ENCODE measurements at regions not wholly inside any gene's neighbourhood (a gene's known extent, or its start where the extent isn't known, plus 50 kb on each side); places are given as distances from the start of the nearest gene placed in this dataset.

DNA sequence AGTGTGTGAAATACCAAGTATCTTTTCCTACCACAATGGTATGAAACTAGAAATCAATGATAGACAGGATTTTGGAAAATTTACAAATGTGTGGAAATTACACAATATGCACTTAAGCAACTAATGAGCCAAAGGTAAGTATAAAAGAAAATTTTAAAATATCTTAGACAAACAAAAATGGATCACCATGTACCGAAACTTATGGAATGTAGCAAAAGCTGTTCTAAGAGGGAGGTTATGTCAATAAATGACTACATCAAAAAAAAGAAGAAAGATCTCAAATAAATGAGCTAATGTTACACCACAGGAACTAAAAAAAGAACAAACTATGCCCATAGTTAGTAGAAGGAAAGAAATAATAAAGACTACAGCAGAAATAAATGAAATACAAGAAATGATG, 1084.1 kb downstream of the TECRL start:
- DNase-seq = no peak
- Histone ChIP-seq H4K20me1 (ENCODE audit: insufficient read depth, low read length) (no peaks in the 10 kb centered on the region), H3K27ac (ENCODE audit: low read length) (no peak overlapping the region), H2AFZ (ENCODE audit: low read length) (no peak overlapping the region), H3K27me3 (replicated peaks; ENCODE audit: insufficient read depth, low read length) (no peaks in the 10 kb centered on the region), H3K79me2 (ENCODE audit: low read length) (no peaks in the 10 kb centered on the region), H3F3A (ENCODE audit: insufficient read depth, low read length) (no peaks in the 10 kb centered on the region), H3K36me3 (replicated peaks; ENCODE audit: insufficient read depth, low read length) (no peaks in the 10 kb centered on the region), H3K9ac (ENCODE audit: low read length) (no peak overlapping the region), H3K9me3 (replicated peaks; ENCODE audit: insufficient read depth, low read length) (no peaks in the 10 kb centered on the region), H3K4me2 (ENCODE audit: low read depth, low read length) (no peak overlapping the region), H3K9me2 (replicated peaks; ENCODE audit: insufficient read depth, low read length) (no peaks in the 10 kb centered on the region), H3K4me1 (ENCODE audit: low read length) (no peaks in the 10 kb centered on the region), H3K4me3 (ENCODE audit: low read length) (no peak overlapping the region)
- no peak for TF ChIP-seq EZH2 (optimal IDR thresholded peaks at IDR 0.05; ENCODE audit: low read depth, low read length)

GRCh38 chr4:63316633-63317032, 1092.6 kb downstream of the TECRL start:
- Histone ChIP-seq H3K79me2 (ENCODE audit: low read length) (no peaks in the 10 kb centered on the region), H3K4me2 (ENCODE audit: low read depth, low read length) (no peak overlapping the region), H3K9ac (ENCODE audit: low read length) (no peak overlapping the region), H3K4me3 (ENCODE audit: low read length) (no peak overlapping the region), H3F3A (ENCODE audit: insufficient read depth, low read length) (no peaks in the 10 kb centered on the region), H3K27me3 (replicated peaks; ENCODE audit: insufficient read depth, low read length) (no peaks in the 10 kb centered on the region), H3K4me1 (ENCODE audit: low read length) (no peaks in the 10 kb centered on the region), H3K9me3 (replicated peaks; ENCODE audit: insufficient read depth, low read length) (no peaks in the 10 kb centered on the region), H4K20me1 (ENCODE audit: insufficient read depth, low read length) (no peaks in the 10 kb centered on the region), H3K9me2 (replicated peaks; ENCODE audit: insufficient read depth, low read length) (no peaks in the 10 kb centered on the region; the same call in 1 of the 2 replicates), H3K36me3 (replicated peaks; ENCODE audit: insufficient read depth, low read length) (no peaks in the 10 kb centered on the region), H2AFZ (ENCODE audit: low read length) (no peak overlapping the region), H3K27ac (ENCODE audit: low read length) (no peak overlapping the region)
- no peak for TF ChIP-seq EZH2phosphoT487 (IDR thresholded peaks at IDR 0.05; ENCODE audit: low read length)
- TF ChIP-seq, protein P1, sequence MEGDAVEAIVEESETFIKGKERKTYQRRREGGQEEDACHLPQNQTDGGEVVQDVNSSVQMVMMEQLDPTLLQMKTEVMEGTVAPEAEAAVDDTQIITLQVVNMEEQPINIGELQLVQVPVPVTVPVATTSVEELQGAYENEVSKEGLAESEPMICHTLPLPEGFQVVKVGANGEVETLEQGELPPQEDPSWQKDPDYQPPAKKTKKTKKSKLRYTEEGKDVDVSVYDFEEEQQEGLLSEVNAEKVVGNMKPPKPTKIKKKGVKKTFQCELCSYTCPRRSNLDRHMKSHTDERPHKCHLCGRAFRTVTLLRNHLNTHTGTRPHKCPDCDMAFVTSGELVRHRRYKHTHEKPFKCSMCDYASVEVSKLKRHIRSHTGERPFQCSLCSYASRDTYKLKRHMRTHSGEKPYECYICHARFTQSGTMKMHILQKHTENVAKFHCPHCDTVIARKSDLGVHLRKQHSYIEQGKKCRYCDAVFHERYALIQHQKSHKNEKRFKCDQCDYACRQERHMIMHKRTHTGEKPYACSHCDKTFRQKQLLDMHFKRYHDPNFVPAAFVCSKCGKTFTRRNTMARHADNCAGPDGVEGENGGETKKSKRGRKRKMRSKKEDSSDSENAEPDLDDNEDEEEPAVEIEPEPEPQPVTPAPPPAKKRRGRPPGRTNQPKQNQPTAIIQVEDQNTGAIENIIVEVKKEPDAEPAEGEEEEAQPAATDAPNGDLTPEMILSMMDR (IDR thresholded peaks at IDR 0.05; ENCODE audit: low read length) = no peak
- no peak for TF ChIP-seq EZH2 (optimal IDR thresholded peaks at IDR 0.05; ENCODE audit: low read depth, low read length)
- no peak for DNase-seq

- Histone ChIP-seq H3K27me3 (replicated peaks; ENCODE audit: insufficient read depth, low read length) (no peaks in the 10 kb centered on the region), H3K4me2 (ENCODE audit: low read depth, low read length) (no peak overlapping the region), H3K9me3 (replicated peaks; ENCODE audit: insufficient read depth, low read length) (no peaks in the 10 kb centered on the region), H3K36me3 (replicated peaks; ENCODE audit: insufficient read depth, low read length) (no peaks in the 10 kb centered on the region), H3K9ac (ENCODE audit: low read length) (no peak overlapping the region), H3K9me2 (replicated peaks; ENCODE audit: insufficient read depth, low read length) (no peaks in the 10 kb centered on the region; the same call in 1 of the 2 replicates), H3K4me3 (ENCODE audit: low read length) (no peak overlapping the region), H3K4me1 (ENCODE audit: low read length) (no peaks in the 10 kb centered on the region), H3K27ac (ENCODE audit: low read length) (no peak overlapping the region), H2AFZ (ENCODE audit: low read length) (no peak overlapping the region), H3K79me2 (ENCODE audit: low read length) (no peaks in the 10 kb centered on the region), H3F3A (ENCODE audit: insufficient read depth, low read length) (no peaks in the 10 kb centered on the region), H4K20me1 (ENCODE audit: insufficient read depth, low read length) (no peaks in the 10 kb centered on the region)
- TF ChIP-seq EZH2 (optimal IDR thresholded peaks at IDR 0.05; ENCODE audit: low read depth, low read length) (no peak), EZH2phosphoT487 (IDR thresholded peaks at IDR 0.05; ENCODE audit: low read length) (no peak)
- TF ChIP-seq, protein P1 (IDR thresholded peaks at IDR 0.05; ENCODE audit: low read length) = no peak
- no peak for DNase-seq
Observed at GRCh38 chr4:63315651-63316050, 1093.6 kb downstream of the TECRL start.

DNA sequence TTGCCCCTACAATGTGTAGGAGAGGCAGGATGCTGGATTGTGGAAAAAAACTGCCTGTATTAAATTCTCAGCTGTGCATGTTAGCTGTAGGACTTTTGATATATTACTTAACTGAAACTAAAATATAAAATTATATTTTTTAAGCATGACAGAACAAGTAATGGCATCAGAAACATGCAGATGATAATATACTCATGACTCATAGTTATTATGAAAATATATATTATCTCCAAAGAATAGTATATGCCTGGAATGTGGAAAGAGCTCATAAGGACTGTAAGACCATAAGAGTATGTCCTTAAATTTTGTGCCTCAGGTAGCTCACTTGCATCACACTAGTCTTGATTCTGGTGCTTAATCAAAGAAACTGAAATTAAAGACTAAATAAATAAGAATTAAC, 1100.6 kb downstream of the TECRL start:
- no peak for DNase-seq
- H3K4me3 ChIP-seq (ENCODE audit: low read length) = no peak overlapping the region
- H3K9me2 ChIP-seq (replicated peaks; ENCODE audit: insufficient read depth, low read length) = no peaks in the 10 kb centered on the region; the same call in 1 of the 2 replicates
- TF ChIP-seq, protein P1 (IDR thresholded peaks at IDR 0.05; ENCODE audit: low read length) = no peak
- TF ChIP-seq EZH2phosphoT487 (IDR thresholded peaks at IDR 0.05; ENCODE audit: low read length) (no peak), EZH2 (optimal IDR thresholded peaks at IDR 0.05; ENCODE audit: low read depth, low read length) (no peak)
- no peaks in the 10 kb centered on the region for H3F3A ChIP-seq (ENCODE audit: insufficient read depth, low read length)
- H2AFZ ChIP-seq (ENCODE audit: low read length) = no peak overlapping the region
- no peak overlapping the region for H3K27ac ChIP-seq (ENCODE audit: low read length)
- no peaks in the 10 kb centered on the region for H3K79me2 ChIP-seq (ENCODE audit: low read length)
- H3K4me2 ChIP-seq (ENCODE audit: low read depth, low read length) = no peak overlapping the region
- H3K36me3 ChIP-seq (replicated peaks; ENCODE audit: insufficient read depth, low read length) = no peaks in the 10 kb centered on the region
- H4K20me1 ChIP-seq (ENCODE audit: insufficient read depth, low read length) = no peaks in the 10 kb centered on the region
- H3K9me3 ChIP-seq (replicated peaks; ENCODE audit: insufficient read depth, low read length) = no peaks in the 10 kb centered on the region
- H3K27me3 ChIP-seq (replicated peaks; ENCODE audit: insufficient read depth, low read length) = no peaks in the 10 kb centered on the region
- H3K9ac ChIP-seq (ENCODE audit: low read length) = no peak overlapping the region
- H3K4me1 ChIP-seq (ENCODE audit: low read length) = no peaks in the 10 kb centered on the region
